ENCODE measurements at regions not wholly inside any gene's neighbourhood (a gene's known extent, or its start where the extent isn't known, plus 50 kb on each side); places are given as distances from the start of the nearest gene placed in this dataset.

GRCh38 chr7:67413670-67414069, 417.0 kb downstream of the TYW1 start:
- no peak for TF ChIP-seq SIN3A (IDR thresholded peaks at IDR 0.05; ENCODE audit: borderline replicate concordance, insufficient read depth, low read length)
- TF ChIP-seq REST (IDR thresholded peaks at IDR 0.05; ENCODE audit: insufficient read depth in 1 of 2, low read depth in 2 of 2, low read length in 2 of 2) = no peak
- TF ChIP-seq TAF1 (IDR thresholded peaks at IDR 0.05; ENCODE audit: borderline replicate concordance, insufficient read depth, low read length) = no peak
- no peak for TF ChIP-seq FOXP2 (optimal IDR thresholded peaks at IDR 0.05; ENCODE audit: borderline replicate concordance, extremely low read depth, extremely low read length, insufficient read depth)

- TF ChIP-seq FOXP2 (optimal IDR thresholded peaks at IDR 0.05; ENCODE audit: borderline replicate concordance, extremely low read depth, extremely low read length, insufficient read depth) = no peak
- no peak for TF ChIP-seq REST (IDR thresholded peaks at IDR 0.05; ENCODE audit: insufficient read depth in 1 of 2, low read depth in 2 of 2, low read length in 2 of 2)
- TF ChIP-seq SIN3A (IDR thresholded peaks at IDR 0.05; ENCODE audit: borderline replicate concordance, insufficient read depth, low read length) = no peak
- no peak for TF ChIP-seq POLR2AphosphoS5 (IDR thresholded peaks at IDR 0.05; ENCODE audit: low read depth, low read length)
- TF ChIP-seq TAF1 (IDR thresholded peaks at IDR 0.05; ENCODE audit: borderline replicate concordance, insufficient read depth, low read length) = no peak
These were observed 418.2 kb downstream of the TYW1 start for GRCh38 chr7:67414858-67415257.

GRCh38 chr7:67422601-67423000, 426.0 kb downstream of the TYW1 start:
- TF ChIP-seq POLR2AphosphoS5 (IDR thresholded peaks at IDR 0.05; ENCODE audit: low read depth, low read length) (no peak), TAF1 (IDR thresholded peaks at IDR 0.05; ENCODE audit: borderline replicate concordance, insufficient read depth, low read length) (no peak), REST (IDR thresholded peaks at IDR 0.05; ENCODE audit: insufficient read depth in 1 of 2, low read depth in 2 of 2, low read length in 2 of 2) (no peak), SIN3A (IDR thresholded peaks at IDR 0.05; ENCODE audit: borderline replicate concordance, insufficient read depth, low read length) (no peak), FOXP2 (optimal IDR thresholded peaks at IDR 0.05; ENCODE audit: borderline replicate concordance, extremely low read depth, extremely low read length, insufficient read depth) (no peak)

- TF ChIP-seq REST (IDR thresholded peaks at IDR 0.05; ENCODE audit: insufficient read depth in 1 of 2, low read depth in 2 of 2, low read length in 2 of 2) (no peak), POLR2AphosphoS5 (IDR thresholded peaks at IDR 0.05; ENCODE audit: low read depth, low read length) (no peak), TAF1 (IDR thresholded peaks at IDR 0.05; ENCODE audit: borderline replicate concordance, insufficient read depth, low read length) (no peak), FOXP2 (optimal IDR thresholded peaks at IDR 0.05; ENCODE audit: borderline replicate concordance, extremely low read depth, extremely low read length, insufficient read depth) (no peak), SIN3A (IDR thresholded peaks at IDR 0.05; ENCODE audit: borderline replicate concordance, insufficient read depth, low read length) (no peak)
These were observed 426.4 kb downstream of the TYW1 start for GRCh38 chr7:67423065-67423464.

- TF ChIP-seq TAF1 (IDR thresholded peaks at IDR 0.05; ENCODE audit: borderline replicate concordance, insufficient read depth, low read length) (no peak), POLR2AphosphoS5 (IDR thresholded peaks at IDR 0.05; ENCODE audit: low read depth, low read length) (no peak), FOXP2 (optimal IDR thresholded peaks at IDR 0.05; ENCODE audit: borderline replicate concordance, extremely low read depth, extremely low read length, insufficient read depth) (no peak), SIN3A (IDR thresholded peaks at IDR 0.05; ENCODE audit: borderline replicate concordance, insufficient read depth, low read length) (no peak), REST (IDR thresholded peaks at IDR 0.05; ENCODE audit: insufficient read depth in 1 of 2, low read depth in 2 of 2, low read length in 2 of 2) (no peak)
These were observed 430.0 kb downstream of the TYW1 start for GRCh38 chr7:67426654-67427053.

All from PFSK-1 (cell line).